ENCODE measurements at regions not wholly inside any gene's neighbourhood (a gene's known extent, or its start where the extent isn't known, plus 50 kb on each side); places are given as distances from the start of the nearest gene placed in this dataset.

- TF ChIP-seq, protein P1, sequence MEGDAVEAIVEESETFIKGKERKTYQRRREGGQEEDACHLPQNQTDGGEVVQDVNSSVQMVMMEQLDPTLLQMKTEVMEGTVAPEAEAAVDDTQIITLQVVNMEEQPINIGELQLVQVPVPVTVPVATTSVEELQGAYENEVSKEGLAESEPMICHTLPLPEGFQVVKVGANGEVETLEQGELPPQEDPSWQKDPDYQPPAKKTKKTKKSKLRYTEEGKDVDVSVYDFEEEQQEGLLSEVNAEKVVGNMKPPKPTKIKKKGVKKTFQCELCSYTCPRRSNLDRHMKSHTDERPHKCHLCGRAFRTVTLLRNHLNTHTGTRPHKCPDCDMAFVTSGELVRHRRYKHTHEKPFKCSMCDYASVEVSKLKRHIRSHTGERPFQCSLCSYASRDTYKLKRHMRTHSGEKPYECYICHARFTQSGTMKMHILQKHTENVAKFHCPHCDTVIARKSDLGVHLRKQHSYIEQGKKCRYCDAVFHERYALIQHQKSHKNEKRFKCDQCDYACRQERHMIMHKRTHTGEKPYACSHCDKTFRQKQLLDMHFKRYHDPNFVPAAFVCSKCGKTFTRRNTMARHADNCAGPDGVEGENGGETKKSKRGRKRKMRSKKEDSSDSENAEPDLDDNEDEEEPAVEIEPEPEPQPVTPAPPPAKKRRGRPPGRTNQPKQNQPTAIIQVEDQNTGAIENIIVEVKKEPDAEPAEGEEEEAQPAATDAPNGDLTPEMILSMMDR (IDR thresholded peaks at IDR 0.05; ENCODE audit: borderline replicate concordance, extremely low read depth, low read length, poor library complexity, severe bottlenecking): no peak
- TF ChIP-seq EZH2 (IDR thresholded peaks at IDR 0.05; ENCODE audit: borderline replicate concordance, low read depth, low read length, severe bottlenecking): no peak
These were observed 118.6 kb upstream of the ADARB2 start for GRCh38 chr10:1855911-1856310.

Measured in DND-41 (cell line).